Vagina (tissue), 2 donors: ENCODE measurements at regions not wholly inside any gene's neighbourhood (a gene's known extent, or its start where the extent isn't known, plus 50 kb on each side); places are given as distances from the start of the nearest gene placed in this dataset.

ENCODE experiments used
- DNase-seq, 2 donors: peaks; one replicate each; pipeline ENCODE4 v3.0.0-alpha.2; 2017; ENCODE audit errors: extremely low spot score in 2 of 2
- H3K27ac ChIP-seq: fragments of 200-600 bp; sonication (generic); one replicate; pipeline ENCODE4 v1.5.1; 2019
- H3K27me3 ChIP-seq: fragments of 200-600 bp; sonication (generic); one replicate; pipeline ENCODE4 v1.5.1; 2019
- H3K36me3 ChIP-seq, 2 donors: fragments of 200-600 bp; sonication (generic); one replicate each; pipeline ENCODE4 v1.5.1; 2017 to 2019
- H3K4me1 ChIP-seq: fragments of 200-600 bp; sonication (generic); one replicate; pipeline ENCODE4 v1.5.1; 2019
- H3K4me3 ChIP-seq, 2 donors: fragments of 200-600 bp; sonication (generic); 1 replicate in 1 of 2; 2 replicates in 1 of 2; pipeline ENCODE4 v1.5.1; 2016 to 2019
- H3K9me3 ChIP-seq: fragments of 200-600 bp; sonication (generic); one replicate; pipeline ENCODE4 v1.5.1; 2019
- CTCF ChIP-seq, 3 experiments: fragments of 450-650 bp in 2 of 3; fragments of 200-600 bp in 1 of 3; sonication (generic) in 1 of 3; IDR thresholded peaks; one replicate each; pipeline ENCODE4 v1.5.1; 2017 to 2019; ENCODE audit warnings: antibody characterized with exemption in 3 of 3, mild to moderate bottlenecking in 2 of 3, moderate library complexity in 2 of 3
- POLR2A ChIP-seq, 2 donors: fragments of 450-650 bp; IDR thresholded peaks; one replicate each; pipeline ENCODE4 v1.6.1; 2017; ENCODE audit warnings: antibody characterized with exemption in 2 of 2, mild to moderate bottlenecking in 2 of 2, moderate library complexity in 2 of 2
- POLR2AphosphoS5 ChIP-seq, 2 donors: sonication (generic); formaldehyde crosslinking; IDR thresholded peaks; one replicate each; pipeline ENCODE4 v1.9.0; 2017; ENCODE audit warnings: antibody characterized with exemption in 2 of 2, mild to moderate bottlenecking in 2 of 2, low read depth in 1 of 2; ENCODE audit not compliant: insufficient read depth in 1 of 2
- intact Hi-C: fragments of 100-400 bp; cut with DNase I; formaldehyde crosslinking; loops from one replicate; pipeline ENCODE4 v1.15.1; 2023

- intact Hi-C loops: no loop called here
Measured at GRCh38 chr1:11342621-11343032, 69.6 kb downstream of the UBIAD1 start.

GRCh38 chr1:11345971-11346715, 73.1 kb downstream of the UBIAD1 start:
- H3K27ac ChIP-seq: no peak overlapping the region
- no peak overlapping the region for H3K4me3 ChIP-seq
- peaks cover 11% of the 10 kb centered on the region for H3K4me1 ChIP-seq
- TF ChIP-seq POLR2AphosphoS5 (IDR thresholded peaks at IDR 0.05; ENCODE audit: insufficient read depth in 1 of 2, low read depth in 1 of 2): no peak
- TF ChIP-seq CTCF (IDR thresholded peaks at IDR 0.05): no peak
- H3K36me3 ChIP-seq: no peaks in the 10 kb centered on the region
- H3K9me3 ChIP-seq: no peaks in the 10 kb centered on the region
- DNase-seq: no peak
- intact Hi-C loops: no loop called here
- no peaks in the 10 kb centered on the region for H3K27me3 ChIP-seq

More at GRCh38 chr1:11342621-11343032, 69.6 kb downstream of the UBIAD1 start:
- Histone ChIP-seq H3K4me3 (no peak overlapping the region), H3K27me3 (no peaks in the 10 kb centered on the region), H3K9me3 (no peaks in the 10 kb centered on the region), H3K36me3 (no peaks in the 10 kb centered on the region), H3K4me1 (peaks cover 23% of the 10 kb centered on the region), H3K27ac (no peak overlapping the region)
- no peak for DNase-seq
- TF ChIP-seq POLR2A (IDR thresholded peaks at IDR 0.05) (no peak), CTCF (IDR thresholded peaks at IDR 0.05) (no peak), POLR2AphosphoS5 (IDR thresholded peaks at IDR 0.05; ENCODE audit: insufficient read depth in 1 of 2, low read depth in 1 of 2) (no peak)

GRCh38 chr1:11350265-11350664, 77.3 kb downstream of the UBIAD1 start:
- TF ChIP-seq POLR2AphosphoS5 (IDR thresholded peaks at IDR 0.05; ENCODE audit: insufficient read depth in 1 of 2, low read depth in 1 of 2) (no peak), POLR2A (IDR thresholded peaks at IDR 0.05) (no peak), CTCF (IDR thresholded peaks at IDR 0.05) (no peak)
- no peak overlapping the region for H3K4me3 ChIP-seq
- no peaks in the 10 kb centered on the region for H3K4me1 ChIP-seq
- no peaks in the 10 kb centered on the region for H3K36me3 ChIP-seq
- no peaks in the 10 kb centered on the region for H3K9me3 ChIP-seq
- intact Hi-C loops: no loop called here
- no peaks in the 10 kb centered on the region for H3K27me3 ChIP-seq
- no peak overlapping the region for H3K27ac ChIP-seq
- no peak for DNase-seq

- H3K4me3 ChIP-seq: no peak overlapping the region
- no peak for DNase-seq
- intact Hi-C loops: no loop called here
- TF ChIP-seq POLR2A (IDR thresholded peaks at IDR 0.05) (no peak), CTCF (IDR thresholded peaks at IDR 0.05) (no peak), POLR2AphosphoS5 (IDR thresholded peaks at IDR 0.05; ENCODE audit: insufficient read depth in 1 of 2, low read depth in 1 of 2) (no peak)
- no peaks in the 10 kb centered on the region for H3K9me3 ChIP-seq
- H3K4me1 ChIP-seq: peaks cover 7% of the 10 kb centered on the region
- H3K36me3 ChIP-seq: no peaks in the 10 kb centered on the region
- H3K27me3 ChIP-seq: no peaks in the 10 kb centered on the region
- no peak overlapping the region for H3K27ac ChIP-seq
Measured at GRCh38 chr1:11352058-11352715, 79.2 kb downstream of the UBIAD1 start.
